HCT116 (cell line): ENCODE measurements at regions not wholly inside any gene's neighbourhood (a gene's known extent, or its start where the extent isn't known, plus 50 kb on each side); places are given as distances from the start of the nearest gene placed in this dataset.

Experiments used
- ATAC-seq: fragments of 200-7000 bp; cut with Tn5 transposase; 2 replicates; pipeline ENCODE4 v1.9.1; 2020; ENCODE audit warnings: mild to moderate bottlenecking, moderate library complexity
- BruUV-seq: library from RNA; stranded (reverse); fragments of 400-500 nt; replicated peaks from 2 replicates; lab custom pipeline; 2021; lab: Mats Ljungman, UMichigan
- CTCF ChIA-PET: fragments of 300-600 bp; sonication (Branson Sonifier 250); formaldehyde crosslinking; loops from one replicate; lab custom pipeline; 2021; ENCODE audit warnings: antibody characterized with exemption; lab: Charles Lee
- POLR2A ChIA-PET: fragments of 300-600, 350-600 bp; sonication (Branson Sonifier 250); formaldehyde crosslinking; loops from one replicate; lab custom pipeline; 2021; ENCODE audit warnings: antibody characterized with exemption; lab: Charles Lee
- RAD21 ChIA-PET, 2 experiments: fragments of 300-600 bp; sonication (Branson Sonifier 250); formaldehyde crosslinking; loops; one replicate each; lab custom pipeline; 2023; ENCODE audit warnings: low total read pairs in 2 of 2; ENCODE audit not compliant: uncharacterized antibody in 2 of 2, unreplicated experiment in 2 of 2, low non-redundant PET in 1 of 2; lab: Charles Lee
- DNase-seq: peaks from one replicate; pipeline ENCODE4 v3.0.0-alpha.2; 2010; ENCODE audit warnings: low read depth, low spot score
- H2AFZ ChIP-seq: fragments of 200-600 bp; shearing (Covaris generic), sonication (generic); 2 replicates; pipeline ENCODE4 v1.6.1; 2017; ENCODE audit warnings: low read depth, mixed run types, mixed read lengths, antibody characterized with exemption, low read length; ENCODE audit not compliant: poor library complexity, severe bottlenecking
- H3K27ac ChIP-seq: 2 replicates; pipeline ENCODE4 v1.5.1; 2012; ENCODE audit warnings: low read depth, low read length
- H3K27me3 ChIP-seq: fragments of 200-600 bp; sonication (generic); 2 replicates; pipeline ENCODE4 v1.6.1; 2016; ENCODE audit warnings: mixed run types, low read length, mixed read lengths; ENCODE audit not compliant: insufficient read depth
- H3K36me3 ChIP-seq, 2 experiments: fragments of 200-500 bp in 1 of 2; fragments of 200-600 bp in 1 of 2; sonication (Bioruptor generic) in 1 of 2; sonication (generic) in 1 of 2; 2 replicates each; pipeline versions ENCODE4 v1.5.1 to v1.6.1; 2014 to 2016; ENCODE audit warnings: low read length in 2 of 2, inconsistent platforms in 1 of 2, mixed read lengths in 1 of 2, mixed run types in 1 of 2; ENCODE audit not compliant: insufficient read depth in 2 of 2, control insufficient read depth in 1 of 2
- H3K4me1 ChIP-seq, 2 experiments: fragments of 200-600 bp in 1 of 2; sonication (generic) in 1 of 2; 2 replicates each; pipeline versions ENCODE4 v1.5.1 to v1.6.1; 2012 to 2017; ENCODE audit warnings: low read length in 2 of 2, inconsistent platforms in 1 of 2, mild to moderate bottlenecking in 1 of 2, mixed read lengths in 1 of 2, mixed run types in 1 of 2, moderate library complexity in 1 of 2; ENCODE audit not compliant: insufficient read depth in 2 of 2, control insufficient read depth in 1 of 2
- H3K4me2 ChIP-seq: fragments of 200-600 bp; sonication (generic); 2 replicates; pipeline ENCODE4 v1.6.1; 2017; ENCODE audit warnings: mixed run types, low read length, mixed read lengths
- H3K4me3 ChIP-seq, 2 experiments: fragments of 200-600 bp in 1 of 2; sonication (generic) in 1 of 2; replicated peaks in 1 of 2; 2 replicates each; pipeline ENCODE4 v1.5.1; 2011 to 2016; ENCODE audit warnings: low read length in 2 of 2, control low read depth in 1 of 2, low read depth in 1 of 2, mild to moderate bottlenecking in 1 of 2, mixed read lengths in 1 of 2, mixed run types in 1 of 2
- H3K79me2 ChIP-seq: fragments of 200-600 bp; sonication (generic); 2 replicates; pipeline ENCODE4 v1.6.1; 2017; ENCODE audit warnings: mild to moderate bottlenecking, mixed run types, low read length, moderate library complexity, mixed read lengths; ENCODE audit not compliant: insufficient read depth
- H3K9ac ChIP-seq: fragments of 200-600 bp; sonication (generic); 2 replicates; pipeline ENCODE4 v1.6.1; 2016; ENCODE audit warnings: low read length, mixed read lengths
- H3K9me2 ChIP-seq: fragments of 200-600 bp; sonication (generic), shearing (Covaris generic); 2 replicates; pipeline ENCODE4 v1.6.1; 2017; ENCODE audit warnings: mixed run types, mild to moderate bottlenecking, moderate library complexity; ENCODE audit not compliant: insufficient read depth
- H3K9me3 ChIP-seq, 2 experiments: fragments of 200-500 bp in 1 of 2; fragments of 200-600 bp in 1 of 2; sonication (Bioruptor generic) in 1 of 2; sonication (generic) in 1 of 2; 2 replicates each; pipeline ENCODE4 v1.6.1; 2014 to 2017; ENCODE audit warnings: low read length in 2 of 2, mixed read lengths in 2 of 2, inconsistent platforms in 1 of 2, low read depth in 1 of 2, mild to moderate bottlenecking in 1 of 2, mixed run types in 1 of 2, moderate library complexity in 1 of 2; ENCODE audit not compliant: control insufficient read depth in 1 of 2, insufficient read depth in 1 of 2
- H4K20me1 ChIP-seq: fragments of 200-600 bp; sonication (generic), shearing (Covaris generic); 2 replicates; pipeline ENCODE4 v1.6.1; 2017; ENCODE audit warnings: mixed run types, mild to moderate bottlenecking, moderate library complexity; ENCODE audit not compliant: insufficient read depth
- ATF3 ChIP-seq: IDR thresholded peaks from 2 replicates; pipeline ENCODE4 v1.6.1; 2012
- CBX3 ChIP-seq: IDR thresholded peaks from 2 replicates; pipeline ENCODE4 v1.6.1; 2012; ENCODE audit warnings: low read depth
- CTCF ChIP-seq, 3 experiments: fragments of 200-600 bp in 1 of 3; sonication (generic) in 1 of 3; IDR thresholded peaks in 2 of 3; conservative IDR thresholded peaks in 1 of 3; 2 replicates each; pipeline ENCODE4 v1.5.1; 2012 to 2017; ENCODE audit warnings: low read depth in 2 of 3, low read length in 2 of 3, antibody characterized with exemption in 1 of 3, borderline replicate concordance in 1 of 3, control low read depth in 1 of 3, mild to moderate bottlenecking in 1 of 3, mixed read lengths in 1 of 3, mixed run types in 1 of 3, moderate library complexity in 1 of 3; ENCODE audit not compliant: insufficient read depth in 1 of 3
- ELF1 ChIP-seq: IDR thresholded peaks from 2 replicates; pipeline ENCODE4 v1.6.1; 2012; ENCODE audit warnings: low read depth, borderline replicate concordance
- EZH2 ChIP-seq: fragments of 200-600 bp; sonication (generic); IDR thresholded peaks from 2 replicates; pipeline ENCODE4 v1.6.1; 2017; ENCODE audit warnings: antibody characterized with exemption, mixed run types
- JUND ChIP-seq: IDR thresholded peaks from 2 replicates; pipeline ENCODE4 v1.6.1; 2012
- RAD21 ChIP-seq: IDR thresholded peaks from 2 replicates; pipeline ENCODE4 v1.6.1; 2012; ENCODE audit warnings: low read depth, mild to moderate bottlenecking
- REST ChIP-seq: IDR thresholded peaks from 2 replicates; pipeline ENCODE4 v1.6.1; 2012; ENCODE audit warnings: low read depth
- SIN3A ChIP-seq: IDR thresholded peaks from 2 replicates; pipeline ENCODE4 v1.6.1; 2012; ENCODE audit warnings: low read depth
- SRF ChIP-seq: IDR thresholded peaks from 2 replicates; pipeline ENCODE4 v1.6.1; 2012; ENCODE audit warnings: low read depth
- YY1 ChIP-seq: IDR thresholded peaks from 2 replicates; pipeline ENCODE4 v1.6.1; 2011; ENCODE audit warnings: low read length, low read depth, moderate library complexity, mild to moderate bottlenecking; ENCODE audit not compliant: insufficient replicate concordance; ENCODE audit errors: extremely low read depth
- ZBTB33 ChIP-seq: IDR thresholded peaks from 2 replicates; pipeline ENCODE4 v1.6.1; 2011; ENCODE audit warnings: mild to moderate bottlenecking, low read length, moderate library complexity; ENCODE audit not compliant: insufficient replicate concordance; ENCODE audit errors: extremely low read depth
- intact Hi-C: fragments of 100-400 bp; cut with micrococcal nuclease; formaldehyde crosslinking; loops from 2 replicates; pipeline ENCODE4 v1.10.0; 2022

GRCh38 chr16:54467398-54467797 lies 180.8 kb upstream of the IRX3 start:
- ChIA-PET RAD21 (no interaction called here), CTCF (no interaction called here), POLR2A (no interaction called here)
- no peaks in the 10 kb centered on the region for H3K9me2 ChIP-seq
- peaks cover 4% of the 10 kb centered on the region for H3K27me3 ChIP-seq
- H3K36me3 ChIP-seq, result no peaks in the 10 kb centered on the region
- DNase-seq (no peak), ATAC-seq (no peak)
- H4K20me1 ChIP-seq, result no peaks in the 10 kb centered on the region
- H3K9ac ChIP-seq, result no peak overlapping the region
- no peak overlapping the region for H3K4me2 ChIP-seq
- H3K4me3 ChIP-seq, result no peak overlapping the region
- H3K27ac ChIP-seq, result no peak overlapping the region
- H3K79me2 ChIP-seq, result no peaks in the 10 kb centered on the region
- H3K4me1 ChIP-seq, result no peaks in the 10 kb centered on the region
- H3K9me3 ChIP-seq, result no peaks in the 10 kb centered on the region
- BruUV-seq, result no TSS peak
- no peak overlapping the region for H2AFZ ChIP-seq
- intact Hi-C loops, result no loop called here
- TF ChIP-seq SRF (no peak), EZH2 (no peak), SIN3A (no peak), ZBTB33 (no peak), JUND (no peak), YY1 (no peak)

- H3K36me3 ChIP-seq, result no peaks in the 10 kb centered on the region
- peaks cover 4% of the 10 kb centered on the region for H3K27me3 ChIP-seq
- ChIA-PET POLR2A (no interaction called here), CTCF (no interaction called here), RAD21 (no interaction called here)
- no peaks in the 10 kb centered on the region for H3K9me3 ChIP-seq
- ATAC-seq, result no peak
- H3K27ac ChIP-seq, result no peak overlapping the region
- TF ChIP-seq EZH2 (no peak), ELF1 (no peak), RAD21 (no peak), REST (no peak), CTCF (IDR thresholded peaks at IDR 0.05 in 2 of 3, conservative IDR thresholded peaks at IDR 0.05 in 1 of 3; ENCODE audit: borderline replicate concordance in 1 of 3, insufficient read depth in 1 of 3, low read depth in 2 of 3, low read length in 2 of 3) (no peak), ATF3 (no peak), JUND (no peak), YY1 (no peak), CBX3 (no peak)
- H3K9me2 ChIP-seq, result no peaks in the 10 kb centered on the region
- H3K9ac ChIP-seq, result no peak overlapping the region
- intact Hi-C loops, result no loop called here
- no peaks in the 10 kb centered on the region for H4K20me1 ChIP-seq
- H3K4me3 ChIP-seq, result no peak overlapping the region
- no peak overlapping the region for H3K4me2 ChIP-seq
- no peaks in the 10 kb centered on the region for H3K79me2 ChIP-seq
- no TSS peak for BruUV-seq
- H2AFZ ChIP-seq, result no peak overlapping the region
- H3K4me1 ChIP-seq, result no peaks in the 10 kb centered on the region
- DNase-seq, result no peak
These were observed 179.6 kb upstream of the IRX3 start for GRCh38 chr16:54466233-54466632.
